Right hindlimb (tissue), 1 donor: ENCODE measurements at regions not wholly inside any gene's neighbourhood (a gene's known extent, or its start where the extent isn't known, plus 50 kb on each side); places are given as distances from the start of the nearest gene placed in this dataset.

Source experiments
- DNase-seq: peaks from one replicate; pipeline ENCODE4 v3.0.0-alpha.2; 2018

- DNase-seq, result no peak
Measured at GRCh38 chrX:14124562-14124961, 94.9 kb upstream of the GEMIN8 start.

- peak; percentile 45 for DNase-seq
Measured at GRCh38 chrX:14095702-14096101, 66.0 kb upstream of the GEMIN8 start.

GRCh38 chrX:14094191-14094590 lies 64.5 kb upstream of the GEMIN8 start:
- DNase-seq, result no peak

- DNase-seq, result no peak
Measured at GRCh38 chrX:14084466-14084865, 54.8 kb upstream of the GEMIN8 start.

GRCh38 chrX:14083783-14084182 lies 54.1 kb upstream of the GEMIN8 start:
- DNase-seq, result no peak

- no peak for DNase-seq
Measured at GRCh38 chrX:14079891-14080430, 50.3 kb upstream of the GEMIN8 start.
